Ovary (tissue), 7 donors: ENCODE measurements at regions not wholly inside any gene's neighbourhood (a gene's known extent, or its start where the extent isn't known, plus 50 kb on each side); places are given as distances from the start of the nearest gene placed in this dataset.

Experiments
- DNase-seq, 5 donors: peaks; one replicate each; pipeline ENCODE4 v3.0.0-alpha.2; 2019 to 2020
- H3K27ac ChIP-seq, 2 donors: fragments of 200-600 bp; one replicate each; pipeline versions ENCODE4 v1.5.1 to v1.8.0; 2019 to 2022
- H3K27me3 ChIP-seq: fragments of 200-600 bp; one replicate; pipeline ENCODE4 v1.8.0; 2022
- H3K36me3 ChIP-seq: fragments of 200-600 bp; sonication (generic); one replicate; pipeline ENCODE4 v1.5.1; 2019
- H3K4me1 ChIP-seq: one replicate; pipeline ENCODE4 v1.8.1; 2013; ENCODE audit warnings: mild to moderate bottlenecking, moderate library complexity; ENCODE audit not compliant: insufficient read depth
- H3K4me3 ChIP-seq: fragments of 200-600 bp; sonication (generic); one replicate; pipeline ENCODE4 v1.5.1; 2017
- H3K9me3 ChIP-seq, 2 donors: fragments of 200-600 bp in 1 of 2; sonication (generic) in 1 of 2; one replicate each; pipeline versions ENCODE4 v1.5.1 to v1.8.1; 2013 to 2019; ENCODE audit warnings: mild to moderate bottlenecking in 1 of 2, moderate library complexity in 1 of 2
- CTCF ChIP-seq, 3 donors: fragments of 450-650 bp in 2 of 3; fragments of 200-600 bp in 1 of 3; IDR thresholded peaks; one replicate each; pipeline versions ENCODE4 v1.5.1 to v1.8.0; 2016 to 2022; ENCODE audit warnings: antibody characterized with exemption in 3 of 3, mild to moderate bottlenecking in 1 of 3
- EP300 ChIP-seq: sonication (generic); formaldehyde crosslinking; IDR thresholded peaks from one replicate; pipeline ENCODE4 v1.6.1; 2017; ENCODE audit warnings: antibody characterized with exemption
- POLR2A ChIP-seq: fragments of 450-650 bp; IDR thresholded peaks from one replicate; pipeline ENCODE4 v1.6.1; 2017; ENCODE audit warnings: antibody characterized with exemption, mild to moderate bottlenecking, moderate library complexity
- WGBS, 3 donors: extraction: QIAGEN DNeasy Blood & Tissue Kit in 1 of 3; methylation state at CpG; one replicate each; pipeline versions ENCODE4 v1.1.5 to v1.1.7; 2013 to 2017; 5-methylcytosine and 5-hydroxymethylcytosine counted together
- intact Hi-C, 4 donors: fragments of 100-400 bp; cut with DNase I; formaldehyde crosslinking; loops; one replicate each; pipeline versions ENCODE4 v1.11.0 to v1.15.1; 2022 to 2023
- donor health status: DM: no; HTN: no; CAD: no; lungs with moderate emphysema.
- donor health status: DM: no; HTN: no; CAD: no.
- donor health status: Bipolar disorder and iron deficiency.
- donor health status: DM: no; HTN: no; CAD: no.
- donor health status: DM: yes; HTN: yes; CAD: no.

GRCh38 chr6:120489941-120490340, 844.3 kb downstream of the TBC1D32 start:
- Histone ChIP-seq H3K9me3 (no peaks in the 10 kb centered on the region), H3K27ac (no peak overlapping the region), H3K36me3 (no peaks in the 10 kb centered on the region), H3K4me1 (no peaks in the 10 kb centered on the region), H3K4me3 (no peak overlapping the region), H3K27me3 (no peaks in the 10 kb centered on the region)
- TF ChIP-seq EP300 (no peak), CTCF (IDR thresholded peaks at IDR 0.05) (no peak), POLR2A (no peak)
- intact Hi-C loops, result no loop called here
- WGBS, 3 donors, result 77 to 83% (median 81%) methylated on average over 2 of the region's 2 CpGs
- DNase-seq, result no peak

GRCh38 chr6:120484146-120484545, 850.1 kb downstream of the TBC1D32 start:
- Histone ChIP-seq H3K4me1 (no peaks in the 10 kb centered on the region), H3K36me3 (no peaks in the 10 kb centered on the region), H3K27me3 (no peaks in the 10 kb centered on the region), H3K9me3 (no peaks in the 10 kb centered on the region), H3K27ac (no peak overlapping the region), H3K4me3 (no peak overlapping the region)
- WGBS, 3 donors, result 77 to 84% (median 82%) methylated on average over 2 of the region's 2 CpGs
- intact Hi-C loops, result no loop called here
- TF ChIP-seq CTCF (IDR thresholded peaks at IDR 0.05), result no peak
- TF ChIP-seq EP300, result no peak
- TF ChIP-seq POLR2A, result no peak
- DNase-seq, result no peak

GRCh38 chr6:120478650-120479049, 855.6 kb downstream of the TBC1D32 start:
- no peaks in the 10 kb centered on the region for H3K4me1 ChIP-seq
- H3K27me3 ChIP-seq, result no peaks in the 10 kb centered on the region
- H3K4me3 ChIP-seq, result no peak overlapping the region
- DNase-seq, result no peak
- WGBS, 3 donors, result 68 to 73% (median 69%) methylated on average over 1 of the region's 1 CpG
- intact Hi-C loops, result no loop called here
- no peaks in the 10 kb centered on the region for H3K36me3 ChIP-seq
- H3K9me3 ChIP-seq, result no peaks in the 10 kb centered on the region
- TF ChIP-seq CTCF (IDR thresholded peaks at IDR 0.05), result no peak
- TF ChIP-seq POLR2A, result no peak
- no peak for TF ChIP-seq EP300
- no peak overlapping the region for H3K27ac ChIP-seq

GRCh38 chr6:120473804-120474203, 860.5 kb downstream of the TBC1D32 start:
- no peak for TF ChIP-seq CTCF (IDR thresholded peaks at IDR 0.05)
- no peak for TF ChIP-seq POLR2A
- TF ChIP-seq EP300, result no peak
- no peaks in the 10 kb centered on the region for H3K4me1 ChIP-seq
- no peaks in the 10 kb centered on the region for H3K27me3 ChIP-seq
- intact Hi-C loops, result no loop called here
- H3K36me3 ChIP-seq, result no peaks in the 10 kb centered on the region
- 33 to 64% (median 63%) methylated on average over 2 of the region's 2 CpGs for WGBS, 3 donors
- H3K27ac ChIP-seq, result no peak overlapping the region
- no peak overlapping the region for H3K4me3 ChIP-seq
- no peaks in the 10 kb centered on the region for H3K9me3 ChIP-seq
- no peak for DNase-seq

- DNase-seq, result no peak
- no peak for TF ChIP-seq EP300
- TF ChIP-seq CTCF (IDR thresholded peaks at IDR 0.05), result no peak
- TF ChIP-seq POLR2A, result no peak
- H3K9me3 ChIP-seq, result no peaks in the 10 kb centered on the region
- H3K4me3 ChIP-seq, result no peak overlapping the region
- H3K27ac ChIP-seq, result no peak overlapping the region
- H3K27me3 ChIP-seq, result no peaks in the 10 kb centered on the region
- 75 to 82% (median 79%) methylated on average over 1 of the region's 1 CpG for WGBS, 3 donors
- no peaks in the 10 kb centered on the region for H3K4me1 ChIP-seq
- intact Hi-C loops, result no loop called here
- H3K36me3 ChIP-seq, result no peaks in the 10 kb centered on the region
Measured at GRCh38 chr6:120468486-120468885, 865.8 kb downstream of the TBC1D32 start.
